ENCODE measurements at regions not wholly inside any gene's neighbourhood (a gene's known extent, or its start where the extent isn't known, plus 50 kb on each side); places are given as distances from the start of the nearest gene placed in this dataset.

DNA sequence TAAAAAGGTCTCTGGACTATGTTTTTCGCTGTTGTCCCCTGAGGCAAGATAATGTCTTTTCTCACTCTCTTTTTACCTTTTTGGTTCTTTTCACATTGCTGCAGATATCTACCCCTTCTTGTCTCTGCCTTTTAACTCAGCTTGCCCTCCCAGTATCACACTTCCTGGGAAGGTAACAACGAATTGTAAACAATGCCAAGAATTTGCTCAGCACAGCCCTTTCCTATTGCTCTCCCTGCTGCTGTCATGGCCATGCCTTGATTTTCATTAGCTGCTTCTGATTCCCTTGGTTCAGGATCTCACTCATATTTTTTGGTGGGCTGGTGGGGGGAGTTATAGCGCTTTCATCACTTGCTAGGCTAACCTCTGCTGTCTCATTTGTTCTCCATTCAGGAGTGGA lies 123.1 kb upstream of the DPH6 start:
- TF ChIP-seq, protein P1, sequence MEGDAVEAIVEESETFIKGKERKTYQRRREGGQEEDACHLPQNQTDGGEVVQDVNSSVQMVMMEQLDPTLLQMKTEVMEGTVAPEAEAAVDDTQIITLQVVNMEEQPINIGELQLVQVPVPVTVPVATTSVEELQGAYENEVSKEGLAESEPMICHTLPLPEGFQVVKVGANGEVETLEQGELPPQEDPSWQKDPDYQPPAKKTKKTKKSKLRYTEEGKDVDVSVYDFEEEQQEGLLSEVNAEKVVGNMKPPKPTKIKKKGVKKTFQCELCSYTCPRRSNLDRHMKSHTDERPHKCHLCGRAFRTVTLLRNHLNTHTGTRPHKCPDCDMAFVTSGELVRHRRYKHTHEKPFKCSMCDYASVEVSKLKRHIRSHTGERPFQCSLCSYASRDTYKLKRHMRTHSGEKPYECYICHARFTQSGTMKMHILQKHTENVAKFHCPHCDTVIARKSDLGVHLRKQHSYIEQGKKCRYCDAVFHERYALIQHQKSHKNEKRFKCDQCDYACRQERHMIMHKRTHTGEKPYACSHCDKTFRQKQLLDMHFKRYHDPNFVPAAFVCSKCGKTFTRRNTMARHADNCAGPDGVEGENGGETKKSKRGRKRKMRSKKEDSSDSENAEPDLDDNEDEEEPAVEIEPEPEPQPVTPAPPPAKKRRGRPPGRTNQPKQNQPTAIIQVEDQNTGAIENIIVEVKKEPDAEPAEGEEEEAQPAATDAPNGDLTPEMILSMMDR (IDR thresholded peaks at IDR 0.05 in 4 of 5, conservative IDR thresholded peaks at IDR 0.05 in 1 of 5), result no peak
- no peak for TF ChIP-seq POLR2A (IDR thresholded peaks at IDR 0.05)
